ENCODE measurements at regions not wholly inside any gene's neighbourhood (a gene's known extent, or its start where the extent isn't known, plus 50 kb on each side); places are given as distances from the start of the nearest gene placed in this dataset.

- no peak for TF ChIP-seq CTCF (IDR thresholded peaks at IDR 0.05; ENCODE audit: low read depth, low read length)
- no peak for TF ChIP-seq EZH2phosphoT487 (IDR thresholded peaks at IDR 0.05; ENCODE audit: low read depth)
Measured at GRCh38 chr16:35170610-35171009, 1711.2 kb downstream of the TP53TG3F start.

Measured in OCI-LY3 (cell line).